22Rv1 (cell line): ENCODE measurements at regions not wholly inside any gene's neighbourhood (a gene's known extent, or its start where the extent isn't known, plus 50 kb on each side); places are given as distances from the start of the nearest gene placed in this dataset.

Experiments used
- ZFX ChIP-seq: fragments of 450-650 bp; IDR thresholded peaks from 2 replicates; pipeline ENCODE4 v1.6.1; 2017; ENCODE audit warnings: antibody characterized with exemption, borderline replicate concordance
- TF ChIP-seq, protein P1 (sequence below): fragments of 450-650 bp; IDR thresholded peaks from 2 replicates; pipeline ENCODE4 v1.5.1; 2017; ENCODE audit warnings: mild to moderate bottlenecking

DNA sequence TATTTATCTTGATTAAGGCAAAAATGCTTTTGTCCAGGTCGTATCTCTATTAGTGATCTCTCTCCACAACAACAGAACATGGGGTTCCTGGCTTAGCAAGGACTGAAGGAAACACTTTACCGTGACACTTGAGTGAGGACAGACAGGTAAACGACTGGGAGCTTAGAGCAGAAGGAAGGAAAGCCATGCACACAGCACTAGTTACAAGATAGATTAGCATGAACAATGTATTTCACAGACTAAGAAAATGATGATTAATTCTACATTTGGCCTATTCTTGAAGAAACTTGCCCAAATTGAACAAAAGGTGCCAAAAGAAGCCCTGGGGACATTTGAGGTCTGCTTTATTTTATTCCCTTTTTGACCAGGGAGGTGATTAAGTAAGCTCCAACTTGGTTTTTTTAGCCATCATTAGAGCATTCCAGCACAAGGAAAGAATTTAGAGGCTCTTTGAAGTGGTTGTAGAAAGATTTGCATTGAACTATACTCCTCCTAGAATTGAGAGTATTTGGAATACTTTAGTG is 248.5 kb downstream of the USP25 start:
- TF ChIP-seq, protein P1, sequence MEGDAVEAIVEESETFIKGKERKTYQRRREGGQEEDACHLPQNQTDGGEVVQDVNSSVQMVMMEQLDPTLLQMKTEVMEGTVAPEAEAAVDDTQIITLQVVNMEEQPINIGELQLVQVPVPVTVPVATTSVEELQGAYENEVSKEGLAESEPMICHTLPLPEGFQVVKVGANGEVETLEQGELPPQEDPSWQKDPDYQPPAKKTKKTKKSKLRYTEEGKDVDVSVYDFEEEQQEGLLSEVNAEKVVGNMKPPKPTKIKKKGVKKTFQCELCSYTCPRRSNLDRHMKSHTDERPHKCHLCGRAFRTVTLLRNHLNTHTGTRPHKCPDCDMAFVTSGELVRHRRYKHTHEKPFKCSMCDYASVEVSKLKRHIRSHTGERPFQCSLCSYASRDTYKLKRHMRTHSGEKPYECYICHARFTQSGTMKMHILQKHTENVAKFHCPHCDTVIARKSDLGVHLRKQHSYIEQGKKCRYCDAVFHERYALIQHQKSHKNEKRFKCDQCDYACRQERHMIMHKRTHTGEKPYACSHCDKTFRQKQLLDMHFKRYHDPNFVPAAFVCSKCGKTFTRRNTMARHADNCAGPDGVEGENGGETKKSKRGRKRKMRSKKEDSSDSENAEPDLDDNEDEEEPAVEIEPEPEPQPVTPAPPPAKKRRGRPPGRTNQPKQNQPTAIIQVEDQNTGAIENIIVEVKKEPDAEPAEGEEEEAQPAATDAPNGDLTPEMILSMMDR, result no peak
- no peak for TF ChIP-seq ZFX
